Adrenal gland (tissue), 9 donors: ENCODE measurements at regions not wholly inside any gene's neighbourhood (a gene's known extent, or its start where the extent isn't known, plus 50 kb on each side); places are given as distances from the start of the nearest gene placed in this dataset.

ENCODE experiments used
- DNase-seq, 7 donors: peaks; one replicate each; pipeline ENCODE4 v3.0.0-alpha.2; 2019 to 2020
- H3K27ac ChIP-seq, 5 donors: fragments of 200-600 bp; sonication (generic) in 4 of 5; 1 replicate in 3 of 5; 2 replicates in 2 of 5; pipeline versions ENCODE4 v1.5.1 to v1.8.0; 2016 to 2020; ENCODE audit warnings: mild to moderate bottlenecking in 1 of 5
- H3K27me3 ChIP-seq: fragments of 200-600 bp; 2 replicates; pipeline ENCODE4 v1.8.0; 2021
- H3K36me3 ChIP-seq, 2 donors: fragments of 200-600 bp; replicated peaks in 1 of 2; 1 replicate in 1 of 2; 2 replicates in 1 of 2; pipeline versions ENCODE4 v1.5.1 to v1.8.0; 2018 to 2022
- H3K4me1 ChIP-seq, 2 donors: fragments of 200-600 bp; replicated peaks in 1 of 2; 1 replicate in 1 of 2; 2 replicates in 1 of 2; pipeline versions ENCODE4 v1.5.1 to v1.8.0; 2018 to 2021
- H3K4me3 ChIP-seq, 4 donors: fragments of 200-600 bp; sonication (generic) in 3 of 4; one replicate each; pipeline ENCODE4 v1.5.1; 2016 to 2018
- H3K9me3 ChIP-seq, 3 donors: fragments of 200-600 bp; sonication (generic) in 1 of 3; replicated peaks in 1 of 3; 1 replicate in 2 of 3; 2 replicates in 1 of 3; pipeline versions ENCODE4 v1.5.1 to v1.8.0; 2016 to 2021
- CTCF ChIP-seq, 6 experiments: fragments of 450-650 bp in 4 of 6; fragments of 200-600 bp in 2 of 6; sonication (generic) in 1 of 6; IDR thresholded peaks; 1 replicate in 5 of 6; 2 replicates in 1 of 6; pipeline versions ENCODE4 v1.5.1 to v1.8.0; 2016 to 2021; ENCODE audit warnings: antibody characterized with exemption in 6 of 6, mild to moderate bottlenecking in 2 of 6, moderate library complexity in 1 of 6
- POLR2A ChIP-seq, 2 donors: fragments of 450-650 bp; IDR thresholded peaks; one replicate each; pipeline ENCODE4 v1.6.1; 2017; ENCODE audit warnings: antibody characterized with exemption in 2 of 2, mild to moderate bottlenecking in 2 of 2, moderate library complexity in 1 of 2
- WGBS, 4 donors: extraction: QIAGEN DNeasy Blood & Tissue Kit in 2 of 4; methylation state at CpG; one replicate each; pipeline versions ENCODE4 v1.1.5 to v1.1.7; 2013 to 2017; 5-methylcytosine and 5-hydroxymethylcytosine counted together
- intact Hi-C, 2 donors: fragments of 100-400 bp; cut with DNase I; formaldehyde crosslinking; loops; one replicate each; pipeline versions ENCODE4 v1.14.1 to v1.15.0; 2022 to 2023
- donor health status: healthy with polysubstance abuse.
- donor health status: Bipolar disorder and iron deficiency.
- donor health status: DM: yes; HTN: yes; CAD: no.
- donor health status: DM: no; HTN: no; CAD: no.
- donor health status: DM: no; HTN: no; CAD: no.

GRCh38 chr1:90833466-90834110 is 116.5 kb upstream of the BARHL2 start:
- Histone ChIP-seq H3K4me1 (peaks cover 10 to 12% of the 10 kb centered on the region in 2 donors), H3K27ac (no peak overlapping the region), H3K4me3 (no peak overlapping the region), H3K27me3 (peaks cover 31% of the 10 kb centered on the region), H3K36me3 (no peaks in the 10 kb centered on the region), H3K9me3 (no peaks in the 10 kb centered on the region)
- intact Hi-C loops: no loop called here
- TF ChIP-seq POLR2A (IDR thresholded peaks at IDR 0.05) (no peak), CTCF (IDR thresholded peaks at IDR 0.05) (no peak)
- WGBS, 4 donors: 43 to 61% (median 47%) methylated on average over 6 of the region's 6 CpGs
- DNase-seq: no peak

GRCh38 chr1:90831910-90832309 is 114.8 kb upstream of the BARHL2 start:
- Histone ChIP-seq H3K4me1 (peaks cover 10 to 12% of the 10 kb centered on the region in 2 donors), H3K4me3 (no peak overlapping the region), H3K27ac (no peak overlapping the region), H3K9me3 (no peaks in the 10 kb centered on the region), H3K27me3 (peaks cover 24% of the 10 kb centered on the region), H3K36me3 (no peaks in the 10 kb centered on the region)
- WGBS, 4 donors: 39 to 42% (median 40%) methylated on average over 8 of the region's 8 CpGs
- DNase-seq: no peak
- intact Hi-C loops: no loop called here
- TF ChIP-seq CTCF (IDR thresholded peaks at IDR 0.05): no peak
- no peak for TF ChIP-seq POLR2A (IDR thresholded peaks at IDR 0.05)

- intact Hi-C loops: no loop called here
- no peak overlapping the region for H3K4me3 ChIP-seq
- H3K27ac ChIP-seq: no peak overlapping the region
- WGBS, 4 donors: 33 to 50% (median 46%) methylated on average over 1 of the region's 1 CpG
- H3K9me3 ChIP-seq: no peaks in the 10 kb centered on the region
- DNase-seq: peak in 2 of 7 donors; percentile 2 to 15
- no peak for TF ChIP-seq POLR2A (IDR thresholded peaks at IDR 0.05)
- TF ChIP-seq CTCF (IDR thresholded peaks at IDR 0.05): no peak
- no peaks in the 10 kb centered on the region for H3K36me3 ChIP-seq
- H3K27me3 ChIP-seq: no peaks in the 10 kb centered on the region
- no peaks in the 10 kb centered on the region for H3K4me1 ChIP-seq
Measured at GRCh38 chr1:90826834-90827233, 109.7 kb upstream of the BARHL2 start.

- Histone ChIP-seq H3K9me3 (no peaks in the 10 kb centered on the region), H3K27me3 (no peaks in the 10 kb centered on the region), H3K27ac (no peak overlapping the region), H3K36me3 (no peaks in the 10 kb centered on the region), H3K4me1 (no peaks in the 10 kb centered on the region), H3K4me3 (no peak overlapping the region)
- WGBS, 4 donors: 83 to 86% (median 84%) methylated on average over 13 of the region's 13 CpGs
- DNase-seq: no peak
- intact Hi-C loops: no loop called here
- TF ChIP-seq CTCF (IDR thresholded peaks at IDR 0.05) (no peak), POLR2A (IDR thresholded peaks at IDR 0.05) (no peak)
Measured at GRCh38 chr1:90826024-90826423, 108.9 kb upstream of the BARHL2 start.
